ENCODE measurements at regions not wholly inside any gene's neighbourhood (a gene's known extent, or its start where the extent isn't known, plus 50 kb on each side); places are given as distances from the start of the nearest gene placed in this dataset.

- no peak for TF ChIP-seq ESRRG (CRISPR knock-in tag; IDR thresholded peaks at IDR 0.05)
- no peak for TF ChIP-seq ZNF70 (CRISPR knock-in tag; IDR thresholded peaks at IDR 0.05)
- no peak for TF ChIP-seq PATZ1 (CRISPR knock-in tag; IDR thresholded peaks at IDR 0.05; ENCODE audit: borderline replicate concordance)
- TF ChIP-seq TCF4 (CRISPR knock-in tag; IDR thresholded peaks at IDR 0.05; ENCODE audit: borderline replicate concordance): no peak
- no peak for TF ChIP-seq ZFP30 (CRISPR knock-in tag; IDR thresholded peaks at IDR 0.05)
- no peak for TF ChIP-seq GLIS3 (CRISPR knock-in tag; IDR thresholded peaks at IDR 0.05)
- no peak for TF ChIP-seq SNAI2 (CRISPR knock-in tag; IDR thresholded peaks at IDR 0.05)
- no peak for TF ChIP-seq ARNTL (CRISPR knock-in tag; IDR thresholded peaks at IDR 0.05; ENCODE audit: borderline replicate concordance, low read depth)
- TF ChIP-seq PPARA (CRISPR knock-in tag; IDR thresholded peaks at IDR 0.05; ENCODE audit: borderline replicate concordance): no peak
- no peak for TF ChIP-seq ISL1 (CRISPR knock-in tag; IDR thresholded peaks at IDR 0.05)
- no peak for TF ChIP-seq CREB5 (CRISPR knock-in tag; IDR thresholded peaks at IDR 0.05; ENCODE audit: low read depth)
- TF ChIP-seq ZC3H10 (CRISPR knock-in tag; IDR thresholded peaks at IDR 0.05): no peak
- no peak for TF ChIP-seq ZNF8 (CRISPR knock-in tag; IDR thresholded peaks at IDR 0.05)
- no peak for TF ChIP-seq OSR1 (CRISPR knock-in tag; IDR thresholded peaks at IDR 0.05)
- TF ChIP-seq RARB (CRISPR knock-in tag; IDR thresholded peaks at IDR 0.05): no peak
- no peak for TF ChIP-seq BACH2 (CRISPR knock-in tag; IDR thresholded peaks at IDR 0.05; ENCODE audit: borderline replicate concordance)
- no peak for ATAC-seq
Measured at GRCh38 chr22:49240472-49240871, 587.2 kb downstream of the BRD1 start.

- TF ChIP-seq ZC3H10 (CRISPR knock-in tag; IDR thresholded peaks at IDR 0.05) (no peak), ZFP3 (CRISPR knock-in tag; IDR thresholded peaks at IDR 0.05) (no peak), GLIS3 (CRISPR knock-in tag; IDR thresholded peaks at IDR 0.05) (no peak), RARB (CRISPR knock-in tag; IDR thresholded peaks at IDR 0.05) (no peak), ESRRG (CRISPR knock-in tag; IDR thresholded peaks at IDR 0.05) (no peak), SNAI2 (CRISPR knock-in tag; IDR thresholded peaks at IDR 0.05) (no peak), BACH2 (CRISPR knock-in tag; IDR thresholded peaks at IDR 0.05; ENCODE audit: borderline replicate concordance) (no peak), PATZ1 (CRISPR knock-in tag; IDR thresholded peaks at IDR 0.05; ENCODE audit: borderline replicate concordance) (no peak), CSDC2 (CRISPR knock-in tag; IDR thresholded peaks at IDR 0.05) (no peak), CSRNP3 (CRISPR knock-in tag; IDR thresholded peaks at IDR 0.05) (no peak), TSHZ2 (CRISPR knock-in tag; IDR thresholded peaks at IDR 0.05) (no peak), POU6F1 (CRISPR knock-in tag; IDR thresholded peaks at IDR 0.05; ENCODE audit: borderline replicate concordance, low read depth) (no peak), ZNF565 (CRISPR knock-in tag; conservative IDR thresholded peaks at IDR 0.05; ENCODE audit: low read depth) (no peak), ZFP30 (CRISPR knock-in tag; IDR thresholded peaks at IDR 0.05) (no peak), TOX (CRISPR knock-in tag; IDR thresholded peaks at IDR 0.05; ENCODE audit: borderline replicate concordance) (no peak), PPARA (CRISPR knock-in tag; IDR thresholded peaks at IDR 0.05; ENCODE audit: borderline replicate concordance) (no peak), ARNTL (CRISPR knock-in tag; IDR thresholded peaks at IDR 0.05; ENCODE audit: borderline replicate concordance, low read depth) (no peak)
- ATAC-seq: no peak
Measured at GRCh38 chr22:49240016-49240380, 587.7 kb downstream of the BRD1 start.

All from SK-N-SH treated with all-trans-retinoic acid at 6 μM for 48 hours (cell line).